ENCODE measurements at regions not wholly inside any gene's neighbourhood (a gene's known extent, or its start where the extent isn't known, plus 50 kb on each side); places are given as distances from the start of the nearest gene placed in this dataset.

GRCh38 chr4:187444061-187444460 lies 551.5 kb upstream of the ZFP42 start:
- WGBS, 4 donors = 71 to 85% (median 80%) methylated on average over 3 of the region's 3 CpGs
- H3K4me1 ChIP-seq (replicated peaks in 1 of 2) = no peaks in the 10 kb centered on the region
- DNase-seq = no peak
- H3K4me3 ChIP-seq = no peak overlapping the region
- no peak overlapping the region for H3K27ac ChIP-seq
- no peaks in the 10 kb centered on the region for H3K27me3 ChIP-seq
- TF ChIP-seq POLR2A (IDR thresholded peaks at IDR 0.05) = no peak
- no peak for TF ChIP-seq CTCF (IDR thresholded peaks at IDR 0.05)
- H3K9me3 ChIP-seq (replicated peaks in 1 of 3) = no peaks in the 10 kb centered on the region
- H3K36me3 ChIP-seq (replicated peaks in 1 of 2) = no peaks in the 10 kb centered on the region
- intact Hi-C loops (cut with DNase I) = no loop called here

- WGBS, 4 donors = 71 to 81% (median 79%) methylated on average over 3 of the region's 3 CpGs
- intact Hi-C loops (cut with DNase I) = no loop called here
- Histone ChIP-seq H3K36me3 (replicated peaks in 1 of 2) (no peaks in the 10 kb centered on the region), H3K27me3 (no peaks in the 10 kb centered on the region), H3K9me3 (replicated peaks in 1 of 3) (no peaks in the 10 kb centered on the region), H3K4me1 (replicated peaks in 1 of 2) (no peaks in the 10 kb centered on the region), H3K4me3 (no peak overlapping the region), H3K27ac (no peak overlapping the region)
- no peak for DNase-seq
- TF ChIP-seq CTCF (IDR thresholded peaks at IDR 0.05) (no peak), POLR2A (IDR thresholded peaks at IDR 0.05) (no peak)
Measured at GRCh38 chr4:187449702-187450101, 545.9 kb upstream of the ZFP42 start.

- TF ChIP-seq POLR2A (IDR thresholded peaks at IDR 0.05) (no peak), CTCF (IDR thresholded peaks at IDR 0.05) (no peak)
- intact Hi-C loops (cut with DNase I) = no loop called here
- no peaks in the 10 kb centered on the region for H3K9me3 ChIP-seq (replicated peaks in 1 of 3)
- H3K4me3 ChIP-seq = no peak overlapping the region
- no peaks in the 10 kb centered on the region for H3K36me3 ChIP-seq (replicated peaks in 1 of 2)
- 87 to 89% (median 89%) methylated on average over 8 of the region's 8 CpGs for WGBS, 4 donors
- no peak overlapping the region for H3K27ac ChIP-seq
- DNase-seq = no peak
- H3K4me1 ChIP-seq (replicated peaks in 1 of 2) = no peaks in the 10 kb centered on the region
- no peaks in the 10 kb centered on the region for H3K27me3 ChIP-seq
Measured at GRCh38 chr4:187451776-187452175, 543.8 kb upstream of the ZFP42 start.

GRCh38 chr4:187460016-187460415 lies 535.6 kb upstream of the ZFP42 start:
- TF ChIP-seq CTCF (IDR thresholded peaks at IDR 0.05) = no peak
- TF ChIP-seq POLR2A (IDR thresholded peaks at IDR 0.05) = no peak
- no peaks in the 10 kb centered on the region for H3K27me3 ChIP-seq
- H3K4me1 ChIP-seq (replicated peaks in 1 of 2) = no peaks in the 10 kb centered on the region
- intact Hi-C loops (cut with DNase I) = no loop called here
- no peak for DNase-seq
- H3K4me3 ChIP-seq = no peak overlapping the region
- WGBS, 4 donors = 41 to 61% (median 52%) methylated on average over 3 of the region's 3 CpGs
- H3K36me3 ChIP-seq (replicated peaks in 1 of 2) = no peaks in the 10 kb centered on the region
- no peak overlapping the region for H3K27ac ChIP-seq
- H3K9me3 ChIP-seq (replicated peaks in 1 of 3) = no peaks in the 10 kb centered on the region
